T1000 (cell line): ENCODE measurements at regions not wholly inside any gene's neighbourhood (a gene's known extent, or its start where the extent isn't known, plus 50 kb on each side); places are given as distances from the start of the nearest gene placed in this dataset.
"Not testable (repeated sequence)": the region's sequence is repeated elsewhere in the genome, so short reads cannot be mapped to it uniquely, and the experiment has no call there.

Experiments
- DNase-seq: peaks from one replicate; lab custom pipeline; 2025; ENCODE audit warnings: mixed read lengths; lab: John Stamatoyannopoulos, UW

GRCh38 chr14:43043850-43044249, 1437.2 kb downstream of the LRFN5 start:
- DNase-seq = no peak

DNA sequence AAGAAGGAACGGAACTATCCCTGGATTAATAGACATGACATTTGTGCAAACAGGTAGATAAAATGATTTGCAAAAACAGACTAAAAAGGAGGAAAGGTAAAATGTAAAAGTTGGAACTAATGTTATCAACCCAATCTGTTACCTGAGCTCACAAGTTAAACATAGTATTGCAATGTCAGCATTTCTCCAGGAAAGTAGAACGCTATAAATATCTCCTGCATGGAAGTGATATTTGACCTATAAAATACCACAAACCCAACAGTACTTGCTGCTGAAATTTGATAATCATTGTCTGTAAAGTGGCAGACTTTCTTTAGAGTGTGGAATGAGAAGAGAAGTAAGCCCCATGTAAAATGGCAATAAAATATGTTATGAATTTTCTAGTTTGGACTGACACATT, 1435.7 kb downstream of the LRFN5 start:
- DNase-seq = no peak

- DNase-seq = no peak
Observed at GRCh38 chr14:43041976-43042375, 1435.3 kb downstream of the LRFN5 start.

DNA sequence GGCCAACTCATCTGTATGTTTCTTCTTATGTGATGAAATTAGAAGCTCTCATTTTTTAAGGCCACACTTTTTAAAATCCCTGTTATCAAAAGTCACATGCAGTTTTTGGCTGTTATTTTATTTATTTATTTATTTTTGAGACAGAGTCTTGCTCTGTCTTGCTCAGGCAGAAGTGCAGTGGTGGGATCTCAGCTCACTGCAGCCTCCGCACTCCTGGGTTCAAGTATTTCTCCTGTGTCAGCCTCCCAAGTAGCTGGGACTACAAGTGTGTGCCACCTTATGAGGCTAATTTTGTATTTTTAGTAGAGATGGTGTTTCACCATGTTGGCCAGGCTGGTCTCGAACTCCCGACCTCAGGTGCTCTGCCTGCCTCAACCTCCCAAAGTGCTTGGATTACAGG, 1434.5 kb downstream of the LRFN5 start:
- no peak for DNase-seq

DNA sequence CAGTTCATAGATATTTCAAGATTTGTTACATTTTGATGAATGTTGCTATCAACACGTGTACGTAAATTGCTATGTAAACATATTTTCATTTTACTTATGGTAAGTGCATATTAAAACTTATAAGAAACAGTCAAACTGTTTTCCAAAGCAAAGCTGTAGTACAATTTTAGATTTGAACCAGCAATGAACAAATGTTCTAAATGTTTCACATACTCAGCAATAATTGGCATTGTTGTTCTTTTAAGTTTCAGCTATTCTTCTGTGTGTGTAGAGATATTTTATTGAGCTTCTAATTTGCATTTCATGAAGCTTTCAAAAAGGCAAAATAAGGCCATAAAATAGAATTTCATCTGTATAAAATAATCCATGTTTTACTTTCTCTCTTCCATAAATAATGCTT, 1433.2 kb downstream of the LRFN5 start:
- DNase-seq = no peak

GRCh38 chr14:43031598-43031997, 1424.9 kb downstream of the LRFN5 start:
- no peak for DNase-seq

DNA sequence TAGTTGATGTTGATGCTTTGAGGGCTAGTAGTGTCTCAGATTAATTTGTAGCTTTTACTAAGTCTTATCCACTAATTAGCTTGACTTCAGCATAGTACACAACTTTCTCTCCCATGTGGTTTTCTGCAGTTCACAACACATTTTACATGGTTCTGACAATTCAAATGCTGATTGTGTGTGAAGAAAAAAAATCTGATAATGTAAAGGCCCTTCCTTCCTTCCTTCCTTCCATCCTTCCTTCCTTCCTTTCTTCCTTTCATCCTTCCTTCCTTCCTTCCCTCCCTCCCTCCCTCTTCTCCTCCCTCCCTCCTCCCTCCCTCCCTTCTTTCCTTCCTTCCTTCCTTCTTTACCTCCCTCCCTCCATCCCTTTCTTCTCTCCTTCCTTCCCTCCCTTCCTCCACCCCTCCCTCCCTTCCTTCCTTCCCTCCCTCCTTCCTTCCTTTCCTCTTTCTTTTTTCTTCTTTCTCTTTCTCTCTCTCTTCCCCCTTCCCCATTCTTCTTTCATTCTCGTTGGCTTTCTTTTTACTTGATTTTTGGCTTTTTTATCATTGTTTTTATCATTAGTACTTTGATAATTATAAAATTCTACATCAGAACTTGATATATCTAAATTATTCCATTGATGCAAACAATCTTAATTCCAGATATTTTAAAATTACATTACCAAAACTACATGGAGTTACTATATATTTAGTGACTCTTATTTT, 1415.6 kb downstream of the LRFN5 start:
- no peak for DNase-seq

DNA sequence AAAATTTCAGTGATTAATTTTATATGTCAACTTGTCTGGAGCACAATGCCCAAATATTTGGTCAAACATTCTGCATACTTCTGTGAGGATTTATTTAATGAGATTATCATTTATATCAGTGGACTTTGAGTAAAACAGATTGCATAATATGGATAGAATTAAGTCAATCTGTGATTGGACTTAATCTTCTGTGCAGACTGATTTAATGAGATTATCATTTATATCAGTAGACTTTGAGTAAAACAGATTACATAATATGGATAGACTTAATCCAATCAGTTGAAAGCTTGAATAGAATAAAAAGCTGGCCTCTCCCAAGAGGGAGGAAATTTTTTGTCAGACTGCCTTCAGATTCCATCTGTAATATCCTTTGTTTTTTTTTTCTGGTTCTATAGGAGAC, 1413.2 kb downstream of the LRFN5 start:
- DNase-seq = no peak

GRCh38 chr14:43014338-43014737, 1407.7 kb downstream of the LRFN5 start:
- DNase-seq = no peak

GRCh38 chr14:43012817-43013216, 1406.1 kb downstream of the LRFN5 start:
- no peak for DNase-seq

DNA sequence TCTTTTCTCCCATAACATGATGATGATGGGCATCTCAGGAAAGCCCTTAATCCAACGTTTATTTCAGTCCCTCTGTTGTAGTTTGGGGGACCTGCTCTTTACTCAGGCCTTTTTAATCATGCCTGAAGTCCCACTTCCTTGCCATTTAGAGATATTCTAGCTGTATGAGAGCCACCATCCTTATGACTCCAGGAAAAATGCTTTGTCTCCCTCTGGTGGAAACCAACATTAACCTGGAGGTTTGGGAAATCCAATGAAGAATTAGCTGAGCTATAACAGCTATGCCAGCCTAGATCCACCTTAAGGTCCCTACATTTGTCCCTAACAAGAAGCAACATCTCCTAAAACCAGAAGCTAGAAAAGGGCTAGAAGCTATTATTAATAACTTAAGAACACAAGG, 1399.1 kb downstream of the LRFN5 start:
- DNase-seq = no peak

DNA sequence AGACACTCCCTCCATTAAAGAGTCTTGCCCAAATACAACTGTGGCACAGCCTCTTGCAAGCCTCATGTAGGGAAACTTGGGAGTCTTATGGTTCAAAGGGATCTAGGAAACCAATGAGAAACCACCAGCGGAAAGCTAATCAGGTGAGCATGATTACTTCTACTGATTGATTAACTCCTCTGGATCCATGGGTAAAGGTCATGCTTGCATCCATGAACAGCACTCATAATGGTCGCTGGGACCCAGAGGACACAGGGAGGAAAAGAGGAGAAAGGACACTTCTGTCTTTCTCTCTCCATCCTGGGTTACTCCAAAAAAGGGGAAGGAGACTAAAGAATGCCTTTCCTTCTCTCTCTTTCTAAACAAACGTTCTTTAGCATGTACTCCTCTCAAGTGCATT, 1397.2 kb downstream of the LRFN5 start:
- no peak for DNase-seq

- DNase-seq = no peak
Observed at GRCh38 chr14:43001731-43002130, 1395.1 kb downstream of the LRFN5 start.

DNA sequence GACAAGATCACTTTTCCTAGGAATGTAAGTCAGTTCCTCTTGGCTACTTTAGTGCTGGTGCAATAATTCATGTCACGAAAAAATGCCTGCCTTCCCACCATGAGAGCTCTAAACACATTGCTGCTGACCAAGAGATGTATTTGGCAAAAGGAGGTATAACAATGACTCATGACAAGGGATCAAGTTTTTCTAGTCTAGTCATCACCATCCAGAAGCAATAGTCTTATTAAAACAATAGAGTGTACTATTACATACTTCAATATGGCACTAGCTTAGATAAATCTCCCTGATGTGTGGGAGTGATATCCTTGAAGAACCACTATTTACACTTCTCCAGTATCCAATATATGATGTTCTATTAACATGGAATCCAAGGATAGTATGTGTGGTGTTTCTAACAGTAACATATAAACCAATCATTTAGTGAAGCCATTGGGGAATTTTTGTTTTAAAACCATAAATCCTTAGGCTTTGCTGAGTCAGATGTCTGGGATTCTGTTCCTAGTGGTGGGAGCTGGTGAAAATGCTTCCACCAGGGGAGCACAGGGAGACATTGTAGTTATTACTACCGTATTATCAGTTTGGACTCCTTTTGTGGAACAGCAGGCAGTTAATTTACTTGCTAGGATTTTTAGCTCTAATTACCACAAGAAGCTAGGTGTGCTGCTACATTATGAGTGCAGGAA, 1387.5 kb downstream of the LRFN5 start:
- peak; percentile 27 for DNase-seq

- no peak for DNase-seq
Observed at GRCh38 chr14:42992930-42993329, 1386.3 kb downstream of the LRFN5 start.

DNA sequence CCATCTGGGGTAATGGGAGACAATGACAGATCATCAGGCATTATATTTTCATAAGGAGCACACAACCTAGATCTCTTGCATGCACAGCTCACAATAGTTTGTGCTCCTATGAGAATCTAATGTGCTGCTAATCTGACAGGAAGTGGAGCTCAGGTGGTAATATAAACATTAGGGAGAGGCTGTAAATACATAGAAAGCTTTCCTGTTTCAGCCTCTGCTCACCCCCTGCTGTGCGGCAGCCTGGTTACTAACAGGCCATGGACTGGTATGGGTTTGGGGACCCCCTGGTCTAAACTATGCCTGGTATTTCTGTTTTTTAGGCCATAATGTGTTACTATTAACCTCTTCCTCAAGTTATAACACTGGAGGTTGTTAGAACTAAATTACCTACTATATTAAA, 1373.7 kb downstream of the LRFN5 start:
- no peak for DNase-seq

GRCh38 chr14:42973171-42973570, 1366.5 kb downstream of the LRFN5 start:
- not testable (repeated sequence) for DNase-seq

DNA sequence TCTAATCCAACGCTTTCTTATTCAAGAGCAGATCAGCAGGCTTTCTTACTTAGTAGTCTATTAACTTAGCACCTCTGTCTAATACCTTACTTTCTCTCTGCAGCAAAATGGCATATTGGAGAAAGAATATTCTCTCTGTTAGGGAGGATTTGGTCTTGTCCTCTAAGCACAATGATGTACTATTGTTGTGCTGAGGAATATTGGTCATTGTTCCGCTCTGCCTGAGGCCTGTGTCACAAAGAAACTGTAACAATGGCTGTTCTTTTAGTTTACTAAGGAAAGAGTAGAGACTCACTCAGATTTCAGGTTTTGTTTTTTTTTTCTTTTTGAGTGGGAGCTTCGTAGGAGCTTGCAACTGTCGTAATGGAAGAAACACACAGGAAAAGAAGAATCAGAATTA, 1358.8 kb downstream of the LRFN5 start:
- DNase-seq = no peak

DNA sequence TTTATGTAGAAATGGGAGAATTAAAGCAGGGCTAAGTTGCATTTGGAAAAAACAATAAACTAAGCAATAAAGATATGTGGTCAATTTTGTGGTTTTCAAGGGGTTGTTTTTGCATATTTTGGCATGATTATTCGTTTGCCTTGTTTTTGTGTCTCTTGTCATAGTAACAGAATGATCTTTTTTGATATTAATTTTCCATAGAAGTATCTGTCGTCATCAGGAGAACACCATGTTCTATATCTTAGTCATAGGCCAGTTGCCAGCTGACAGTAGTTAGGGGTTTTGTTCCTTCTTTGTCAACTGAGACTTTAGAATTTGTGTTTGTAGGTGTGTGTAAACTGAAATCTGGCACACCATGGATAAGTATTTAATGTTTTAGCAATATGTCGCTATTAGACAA, 1354.8 kb downstream of the LRFN5 start:
- DNase-seq = no peak

DNA sequence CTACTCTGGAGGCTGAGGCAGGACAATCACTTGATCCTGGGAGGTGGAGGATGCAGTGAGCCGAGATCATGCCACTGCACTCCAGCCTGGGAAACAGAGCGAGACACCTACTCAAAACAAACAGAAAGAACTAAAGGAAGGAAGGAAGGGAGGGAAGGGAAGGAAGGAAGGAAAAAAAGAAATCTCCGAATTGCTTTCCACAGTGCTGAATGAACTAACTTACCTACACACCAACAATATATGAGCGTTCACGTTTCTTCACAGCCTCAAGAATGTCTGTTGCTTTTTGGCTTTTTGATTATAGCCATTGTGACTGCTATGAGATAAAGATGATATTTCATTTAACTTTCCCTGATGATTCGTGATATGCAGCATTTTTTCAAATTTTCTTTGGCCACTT, 1343.7 kb downstream of the LRFN5 start:
- no peak for DNase-seq

DNA sequence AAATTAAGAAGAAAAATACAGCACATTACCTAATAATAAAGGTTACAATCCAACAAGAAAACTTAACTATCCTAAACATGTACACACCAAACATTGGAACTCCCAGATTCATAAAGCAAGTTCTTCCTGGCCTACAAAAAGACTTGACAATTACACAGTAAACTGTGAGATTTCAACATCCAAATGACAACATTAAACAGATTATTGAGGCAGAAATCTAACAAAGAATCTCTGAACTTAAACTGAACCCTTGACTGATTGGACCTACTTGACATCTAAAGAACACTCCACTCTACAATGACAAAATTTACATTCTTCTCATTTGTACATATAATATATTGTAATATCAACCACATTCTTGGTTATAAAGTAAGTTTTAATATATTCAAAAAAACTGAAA, 1341.3 kb downstream of the LRFN5 start:
- DNase-seq = no peak

GRCh38 chr14:42944284-42944683, 1337.6 kb downstream of the LRFN5 start:
- no peak for DNase-seq

DNA sequence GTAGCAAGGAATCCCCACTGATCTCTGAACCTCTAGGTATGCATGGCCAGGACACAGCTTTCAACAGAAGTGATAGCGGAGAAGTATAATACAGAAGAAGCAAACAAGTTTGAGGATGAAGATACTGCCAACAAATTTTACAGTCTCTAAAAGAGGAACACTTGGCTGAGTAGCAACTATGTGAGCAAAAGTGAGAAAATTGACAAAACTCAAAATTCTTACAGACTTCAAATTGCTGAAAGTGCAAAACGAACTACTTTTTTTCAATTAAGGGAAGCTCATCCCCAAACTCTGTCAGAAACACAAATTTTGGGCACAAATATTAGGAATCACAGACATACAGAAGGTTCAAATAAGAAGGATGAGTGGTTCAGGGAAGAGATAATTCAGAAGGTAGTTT, 1324.6 kb downstream of the LRFN5 start:
- DNase-seq = no peak
